Ovary (tissue), 7 donors: ENCODE measurements at regions not wholly inside any gene's neighbourhood (a gene's known extent, or its start where the extent isn't known, plus 50 kb on each side); places are given as distances from the start of the nearest gene placed in this dataset.

Experiments used
- DNase-seq, 5 donors: peaks; one replicate each; pipeline ENCODE4 v3.0.0-alpha.2; 2019 to 2020
- H3K27ac ChIP-seq, 2 donors: fragments of 200-600 bp; one replicate each; pipeline versions ENCODE4 v1.5.1 to v1.8.0; 2019 to 2022
- H3K27me3 ChIP-seq: fragments of 200-600 bp; one replicate; pipeline ENCODE4 v1.8.0; 2022
- H3K36me3 ChIP-seq: fragments of 200-600 bp; sonication (generic); one replicate; pipeline ENCODE4 v1.5.1; 2019
- H3K4me1 ChIP-seq: one replicate; pipeline ENCODE4 v1.8.1; 2013; ENCODE audit warnings: mild to moderate bottlenecking, moderate library complexity; ENCODE audit not compliant: insufficient read depth
- H3K4me3 ChIP-seq: fragments of 200-600 bp; sonication (generic); one replicate; pipeline ENCODE4 v1.5.1; 2017
- H3K9me3 ChIP-seq, 2 donors: fragments of 200-600 bp in 1 of 2; sonication (generic) in 1 of 2; one replicate each; pipeline versions ENCODE4 v1.5.1 to v1.8.1; 2013 to 2019; ENCODE audit warnings: mild to moderate bottlenecking in 1 of 2, moderate library complexity in 1 of 2
- CTCF ChIP-seq, 3 donors: fragments of 450-650 bp in 2 of 3; fragments of 200-600 bp in 1 of 3; IDR thresholded peaks; one replicate each; pipeline versions ENCODE4 v1.5.1 to v1.8.0; 2016 to 2022; ENCODE audit warnings: antibody characterized with exemption in 3 of 3, mild to moderate bottlenecking in 1 of 3
- EP300 ChIP-seq: sonication (generic); formaldehyde crosslinking; IDR thresholded peaks from one replicate; pipeline ENCODE4 v1.6.1; 2017; ENCODE audit warnings: antibody characterized with exemption
- POLR2A ChIP-seq: fragments of 450-650 bp; IDR thresholded peaks from one replicate; pipeline ENCODE4 v1.6.1; 2017; ENCODE audit warnings: antibody characterized with exemption, mild to moderate bottlenecking, moderate library complexity
- WGBS, 3 donors: extraction: QIAGEN DNeasy Blood & Tissue Kit in 1 of 3; methylation state at CpG; one replicate each; pipeline versions ENCODE4 v1.1.5 to v1.1.7; 2013 to 2017; 5-methylcytosine and 5-hydroxymethylcytosine counted together
- intact Hi-C, 4 donors: fragments of 100-400 bp; cut with DNase I; formaldehyde crosslinking; loops; one replicate each; pipeline versions ENCODE4 v1.11.0 to v1.15.1; 2022 to 2023
- donor health status: DM: no; HTN: no; CAD: no; lungs with moderate emphysema.
- donor health status: DM: no; HTN: no; CAD: no.
- donor health status: Bipolar disorder and iron deficiency.
- donor health status: DM: no; HTN: no; CAD: no.
- donor health status: DM: yes; HTN: yes; CAD: no.

GRCh38 chr2:401019-401679, 113.3 kb upstream of the ALKAL2 start:
- H3K27ac ChIP-seq: no peak overlapping the region

GRCh38 chr2:397926-398325, 110.0 kb upstream of the ALKAL2 start:
- Histone ChIP-seq H3K4me3 (no peak overlapping the region), H3K27ac (no peak overlapping the region), H3K36me3 (no peaks in the 10 kb centered on the region), H3K27me3 (no peaks in the 10 kb centered on the region), H3K9me3 (no peaks in the 10 kb centered on the region), H3K4me1 (no peaks in the 10 kb centered on the region)
- no peak for DNase-seq
- intact Hi-C loops: no loop called here
- TF ChIP-seq CTCF (IDR thresholded peaks at IDR 0.05) (no peak), POLR2A (no peak), EP300 (no peak)
- 88 to 91% (median 90%) methylated on average over 9 of the region's 9 CpGs for WGBS, 3 donors

More at GRCh38 chr2:401019-401679, 113.3 kb upstream of the ALKAL2 start:
- no peak for DNase-seq
- Histone ChIP-seq H3K9me3 (no peaks in the 10 kb centered on the region), H3K4me3 (no peak overlapping the region), H3K4me1 (no peaks in the 10 kb centered on the region), H3K27me3 (no peaks in the 10 kb centered on the region), H3K36me3 (no peaks in the 10 kb centered on the region)
- 66 to 76% (median 66%) methylated on average over 14 of the region's 14 CpGs for WGBS, 3 donors
- TF ChIP-seq POLR2A (no peak), CTCF (IDR thresholded peaks at IDR 0.05) (no peak), EP300 (no peak)
- intact Hi-C loops: no loop called here

GRCh38 chr2:397521-397920, 109.6 kb upstream of the ALKAL2 start:
- DNase-seq: no peak
- Histone ChIP-seq H3K9me3 (no peaks in the 10 kb centered on the region), H3K4me1 (no peaks in the 10 kb centered on the region), H3K4me3 (no peak overlapping the region), H3K27me3 (no peaks in the 10 kb centered on the region), H3K27ac (no peak overlapping the region), H3K36me3 (no peaks in the 10 kb centered on the region)
- TF ChIP-seq POLR2A (no peak), EP300 (no peak), CTCF (IDR thresholded peaks at IDR 0.05) (no peak)
- intact Hi-C loops: no loop called here
- 43 to 58% (median 58%) methylated on average over 14 of the region's 14 CpGs for WGBS, 3 donors

GRCh38 chr2:396903-397302, 109.0 kb upstream of the ALKAL2 start:
- 82 to 84% (median 82%) methylated on average over 11 of the region's 11 CpGs for WGBS, 3 donors
- Histone ChIP-seq H3K9me3 (no peaks in the 10 kb centered on the region), H3K4me3 (no peak overlapping the region), H3K4me1 (no peaks in the 10 kb centered on the region), H3K36me3 (no peaks in the 10 kb centered on the region), H3K27me3 (no peaks in the 10 kb centered on the region), H3K27ac (no peak overlapping the region)
- intact Hi-C loops: no loop called here
- DNase-seq: no peak
- no peak for TF ChIP-seq EP300
- TF ChIP-seq CTCF (IDR thresholded peaks at IDR 0.05): no peak
- TF ChIP-seq POLR2A: no peak
